HCT116 (cell line): ENCODE measurements at regions not wholly inside any gene's neighbourhood (a gene's known extent, or its start where the extent isn't known, plus 50 kb on each side); places are given as distances from the start of the nearest gene placed in this dataset.

Experiments used
- ATAC-seq: fragments of 200-7000 bp; cut with Tn5 transposase; 2 replicates; pipeline ENCODE4 v1.9.1; 2020; ENCODE audit warnings: mild to moderate bottlenecking, moderate library complexity
- BruUV-seq: library from RNA; stranded (reverse); fragments of 400-500 nt; replicated peaks from 2 replicates; lab custom pipeline; 2021; lab: Mats Ljungman, UMichigan
- CTCF ChIA-PET: fragments of 300-600 bp; sonication (Branson Sonifier 250); formaldehyde crosslinking; loops from one replicate; lab custom pipeline; 2021; ENCODE audit warnings: antibody characterized with exemption; lab: Charles Lee
- POLR2A ChIA-PET: fragments of 300-600, 350-600 bp; sonication (Branson Sonifier 250); formaldehyde crosslinking; loops from one replicate; lab custom pipeline; 2021; ENCODE audit warnings: antibody characterized with exemption; lab: Charles Lee
- RAD21 ChIA-PET, 2 experiments: fragments of 300-600 bp; sonication (Branson Sonifier 250); formaldehyde crosslinking; loops; one replicate each; lab custom pipeline; 2023; ENCODE audit warnings: low total read pairs in 2 of 2; ENCODE audit not compliant: uncharacterized antibody in 2 of 2, unreplicated experiment in 2 of 2, low non-redundant PET in 1 of 2; lab: Charles Lee
- DNase-seq: peaks from one replicate; pipeline ENCODE4 v3.0.0-alpha.2; 2010; ENCODE audit warnings: low read depth, low spot score
- H2AFZ ChIP-seq: fragments of 200-600 bp; shearing (Covaris generic), sonication (generic); 2 replicates; pipeline ENCODE4 v1.6.1; 2017; ENCODE audit warnings: low read depth, mixed run types, mixed read lengths, antibody characterized with exemption, low read length; ENCODE audit not compliant: poor library complexity, severe bottlenecking
- H3K27ac ChIP-seq: 2 replicates; pipeline ENCODE4 v1.5.1; 2012; ENCODE audit warnings: low read depth, low read length
- H3K27me3 ChIP-seq: fragments of 200-600 bp; sonication (generic); 2 replicates; pipeline ENCODE4 v1.6.1; 2016; ENCODE audit warnings: mixed run types, low read length, mixed read lengths; ENCODE audit not compliant: insufficient read depth
- H3K36me3 ChIP-seq, 2 experiments: fragments of 200-500 bp in 1 of 2; fragments of 200-600 bp in 1 of 2; sonication (Bioruptor generic) in 1 of 2; sonication (generic) in 1 of 2; 2 replicates each; pipeline versions ENCODE4 v1.5.1 to v1.6.1; 2014 to 2016; ENCODE audit warnings: low read length in 2 of 2, inconsistent platforms in 1 of 2, mixed read lengths in 1 of 2, mixed run types in 1 of 2; ENCODE audit not compliant: insufficient read depth in 2 of 2, control insufficient read depth in 1 of 2
- H3K4me1 ChIP-seq, 2 experiments: fragments of 200-600 bp in 1 of 2; sonication (generic) in 1 of 2; 2 replicates each; pipeline versions ENCODE4 v1.5.1 to v1.6.1; 2012 to 2017; ENCODE audit warnings: low read length in 2 of 2, inconsistent platforms in 1 of 2, mild to moderate bottlenecking in 1 of 2, mixed read lengths in 1 of 2, mixed run types in 1 of 2, moderate library complexity in 1 of 2; ENCODE audit not compliant: insufficient read depth in 2 of 2, control insufficient read depth in 1 of 2
- H3K4me2 ChIP-seq: fragments of 200-600 bp; sonication (generic); 2 replicates; pipeline ENCODE4 v1.6.1; 2017; ENCODE audit warnings: mixed run types, low read length, mixed read lengths
- H3K4me3 ChIP-seq, 2 experiments: fragments of 200-600 bp in 1 of 2; sonication (generic) in 1 of 2; replicated peaks in 1 of 2; 2 replicates each; pipeline ENCODE4 v1.5.1; 2011 to 2016; ENCODE audit warnings: low read length in 2 of 2, control low read depth in 1 of 2, low read depth in 1 of 2, mild to moderate bottlenecking in 1 of 2, mixed read lengths in 1 of 2, mixed run types in 1 of 2
- H3K79me2 ChIP-seq: fragments of 200-600 bp; sonication (generic); 2 replicates; pipeline ENCODE4 v1.6.1; 2017; ENCODE audit warnings: mild to moderate bottlenecking, mixed run types, low read length, moderate library complexity, mixed read lengths; ENCODE audit not compliant: insufficient read depth
- H3K9ac ChIP-seq: fragments of 200-600 bp; sonication (generic); 2 replicates; pipeline ENCODE4 v1.6.1; 2016; ENCODE audit warnings: low read length, mixed read lengths
- H3K9me2 ChIP-seq: fragments of 200-600 bp; sonication (generic), shearing (Covaris generic); 2 replicates; pipeline ENCODE4 v1.6.1; 2017; ENCODE audit warnings: mixed run types, mild to moderate bottlenecking, moderate library complexity; ENCODE audit not compliant: insufficient read depth
- H3K9me3 ChIP-seq, 2 experiments: fragments of 200-500 bp in 1 of 2; fragments of 200-600 bp in 1 of 2; sonication (Bioruptor generic) in 1 of 2; sonication (generic) in 1 of 2; 2 replicates each; pipeline ENCODE4 v1.6.1; 2014 to 2017; ENCODE audit warnings: low read length in 2 of 2, mixed read lengths in 2 of 2, inconsistent platforms in 1 of 2, low read depth in 1 of 2, mild to moderate bottlenecking in 1 of 2, mixed run types in 1 of 2, moderate library complexity in 1 of 2; ENCODE audit not compliant: control insufficient read depth in 1 of 2, insufficient read depth in 1 of 2
- H4K20me1 ChIP-seq: fragments of 200-600 bp; sonication (generic), shearing (Covaris generic); 2 replicates; pipeline ENCODE4 v1.6.1; 2017; ENCODE audit warnings: mixed run types, mild to moderate bottlenecking, moderate library complexity; ENCODE audit not compliant: insufficient read depth
- CEBPB ChIP-seq: IDR thresholded peaks from 2 replicates; pipeline ENCODE4 v1.6.1; 2012; ENCODE audit warnings: low read depth
- EGR1 ChIP-seq: IDR thresholded peaks from 2 replicates; pipeline ENCODE4 v1.6.1; 2012; ENCODE audit warnings: low read depth
- ELF1 ChIP-seq: IDR thresholded peaks from 2 replicates; pipeline ENCODE4 v1.6.1; 2012; ENCODE audit warnings: low read depth, borderline replicate concordance
- EZH2 ChIP-seq: fragments of 200-600 bp; sonication (generic); IDR thresholded peaks from 2 replicates; pipeline ENCODE4 v1.6.1; 2017; ENCODE audit warnings: antibody characterized with exemption, mixed run types
- EZH2phosphoT487 ChIP-seq: fragments of 200-600 bp; IDR thresholded peaks from 2 replicates; pipeline ENCODE4 v1.6.1; 2018; ENCODE audit warnings: antibody characterized with exemption, borderline replicate concordance
- FOSL1 ChIP-seq: IDR thresholded peaks from 2 replicates; pipeline ENCODE4 v1.6.1; 2012; ENCODE audit warnings: low read depth
- JUND ChIP-seq: IDR thresholded peaks from 2 replicates; pipeline ENCODE4 v1.6.1; 2012
- POLR2A ChIP-seq: IDR thresholded peaks from 2 replicates; pipeline ENCODE4 v1.7.0; 2011; ENCODE audit warnings: borderline replicate concordance; ENCODE audit not compliant: insufficient read depth, insufficient read length; ENCODE audit errors: extremely low read depth
- POLR2AphosphoS5 ChIP-seq: IDR thresholded peaks from 2 replicates; pipeline ENCODE4 v1.6.1; 2011; ENCODE audit warnings: mild to moderate bottlenecking, low read depth, low read length, moderate library complexity
- RAD21 ChIP-seq: IDR thresholded peaks from 2 replicates; pipeline ENCODE4 v1.6.1; 2012; ENCODE audit warnings: low read depth, mild to moderate bottlenecking
- SIN3A ChIP-seq: IDR thresholded peaks from 2 replicates; pipeline ENCODE4 v1.6.1; 2012; ENCODE audit warnings: low read depth
- SP1 ChIP-seq: IDR thresholded peaks from 2 replicates; pipeline ENCODE4 v1.6.1; 2012; ENCODE audit warnings: low read depth
- SRF ChIP-seq: IDR thresholded peaks from 2 replicates; pipeline ENCODE4 v1.6.1; 2012; ENCODE audit warnings: low read depth
- YY1 ChIP-seq: IDR thresholded peaks from 2 replicates; pipeline ENCODE4 v1.6.1; 2011; ENCODE audit warnings: low read length, low read depth, moderate library complexity, mild to moderate bottlenecking; ENCODE audit not compliant: insufficient replicate concordance; ENCODE audit errors: extremely low read depth
- ZFX ChIP-seq: fragments of 450-650 bp; IDR thresholded peaks from 2 replicates; pipeline ENCODE4 v1.6.1; 2017
- ZNF274 ChIP-seq: fragments of 200-500 bp; sonication (Bioruptor generic); IDR thresholded peaks from 2 replicates; pipeline ENCODE4 v1.6.1; 2014; ENCODE audit warnings: mild to moderate bottlenecking, low read depth, low read length, inconsistent platforms
- intact Hi-C: fragments of 100-400 bp; cut with micrococcal nuclease; formaldehyde crosslinking; loops from 2 replicates; pipeline ENCODE4 v1.10.0; 2022
- TF ChIP-seq, protein P1 (sequence below): IDR thresholded peaks from 2 replicates; pipeline ENCODE4 v1.6.1; 2012
- TF ChIP-seq, protein P2 (sequence below): IDR thresholded peaks from 2 replicates; pipeline ENCODE4 v1.6.1; 2012
- TF ChIP-seq, protein P3 (sequence below): IDR thresholded peaks from 2 replicates; pipeline ENCODE4 v1.6.1; 2012; ENCODE audit warnings: low read depth
- TF ChIP-seq, protein P4 (sequence below): IDR thresholded peaks from 2 replicates; pipeline ENCODE4 v1.6.1; 2011; ENCODE audit warnings: mild to moderate bottlenecking, low read length, moderate library complexity; ENCODE audit not compliant: insufficient replicate concordance; ENCODE audit errors: extremely low read depth

- POLR2A ChIA-PET = no interaction called here
- no peak for ATAC-seq
- Histone ChIP-seq H2AFZ (peak overlapping the region; percentile 0), H3K79me2 (no peaks in the 10 kb centered on the region), H4K20me1 (no peaks in the 10 kb centered on the region), H3K36me3 (no peaks in the 10 kb centered on the region), H3K27me3 (no peaks in the 10 kb centered on the region), H3K9ac (no peak overlapping the region), H3K9me2 (no peaks in the 10 kb centered on the region), H3K27ac (no peak overlapping the region), H3K4me1 (peaks cover 11 to 24% of the 10 kb centered on the region in 2 experiments; a peak in 3 of 4 replicates), H3K9me3 (no peaks in the 10 kb centered on the region), H3K4me3 (no peak overlapping the region), H3K4me2 (0 out of 2 replicates have a peak overlapping the region, but pooled peaks have one; percentile 2)
- CTCF ChIA-PET = interaction anchor here (1.6 kb wide), 1 partner anchor 48 kb away, joined by 4 read pairs; no protein-coding TSS in a partner anchor
- no TSS peak for BruUV-seq
- intact Hi-C loops = no loop called here
- DNase-seq = no peak
- TF ChIP-seq ZFX = no peak
- TF ChIP-seq, protein P1, sequence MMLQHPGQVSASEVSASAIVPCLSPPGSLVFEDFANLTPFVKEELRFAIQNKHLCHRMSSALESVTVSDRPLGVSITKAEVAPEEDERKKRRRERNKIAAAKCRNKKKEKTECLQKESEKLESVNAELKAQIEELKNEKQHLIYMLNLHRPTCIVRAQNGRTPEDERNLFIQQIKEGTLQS = no peak
- TF ChIP-seq EZH2 = no peak
- TF ChIP-seq, protein P2, sequence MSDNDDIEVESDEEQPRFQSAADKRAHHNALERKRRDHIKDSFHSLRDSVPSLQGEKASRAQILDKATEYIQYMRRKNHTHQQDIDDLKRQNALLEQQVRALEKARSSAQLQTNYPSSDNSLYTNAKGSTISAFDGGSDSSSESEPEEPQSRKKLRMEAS = no peak
- TF ChIP-seq, protein P3, sequence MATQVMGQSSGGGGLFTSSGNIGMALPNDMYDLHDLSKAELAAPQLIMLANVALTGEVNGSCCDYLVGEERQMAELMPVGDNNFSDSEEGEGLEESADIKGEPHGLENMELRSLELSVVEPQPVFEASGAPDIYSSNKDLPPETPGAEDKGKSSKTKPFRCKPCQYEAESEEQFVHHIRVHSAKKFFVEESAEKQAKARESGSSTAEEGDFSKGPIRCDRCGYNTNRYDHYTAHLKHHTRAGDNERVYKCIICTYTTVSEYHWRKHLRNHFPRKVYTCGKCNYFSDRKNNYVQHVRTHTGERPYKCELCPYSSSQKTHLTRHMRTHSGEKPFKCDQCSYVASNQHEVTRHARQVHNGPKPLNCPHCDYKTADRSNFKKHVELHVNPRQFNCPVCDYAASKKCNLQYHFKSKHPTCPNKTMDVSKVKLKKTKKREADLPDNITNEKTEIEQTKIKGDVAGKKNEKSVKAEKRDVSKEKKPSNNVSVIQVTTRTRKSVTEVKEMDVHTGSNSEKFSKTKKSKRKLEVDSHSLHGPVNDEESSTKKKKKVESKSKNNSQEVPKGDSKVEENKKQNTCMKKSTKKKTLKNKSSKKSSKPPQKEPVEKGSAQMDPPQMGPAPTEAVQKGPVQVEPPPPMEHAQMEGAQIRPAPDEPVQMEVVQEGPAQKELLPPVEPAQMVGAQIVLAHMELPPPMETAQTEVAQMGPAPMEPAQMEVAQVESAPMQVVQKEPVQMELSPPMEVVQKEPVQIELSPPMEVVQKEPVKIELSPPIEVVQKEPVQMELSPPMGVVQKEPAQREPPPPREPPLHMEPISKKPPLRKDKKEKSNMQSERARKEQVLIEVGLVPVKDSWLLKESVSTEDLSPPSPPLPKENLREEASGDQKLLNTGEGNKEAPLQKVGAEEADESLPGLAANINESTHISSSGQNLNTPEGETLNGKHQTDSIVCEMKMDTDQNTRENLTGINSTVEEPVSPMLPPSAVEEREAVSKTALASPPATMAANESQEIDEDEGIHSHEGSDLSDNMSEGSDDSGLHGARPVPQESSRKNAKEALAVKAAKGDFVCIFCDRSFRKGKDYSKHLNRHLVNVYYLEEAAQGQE = no peak
- no peak for TF ChIP-seq FOSL1
- no peak for TF ChIP-seq RAD21
- TF ChIP-seq ELF1 = no peak
- TF ChIP-seq EZH2phosphoT487 = no peak
- no peak for TF ChIP-seq JUND
- no peak for TF ChIP-seq CEBPB
- TF ChIP-seq SP1 = no peak
- TF ChIP-seq, protein P4, sequence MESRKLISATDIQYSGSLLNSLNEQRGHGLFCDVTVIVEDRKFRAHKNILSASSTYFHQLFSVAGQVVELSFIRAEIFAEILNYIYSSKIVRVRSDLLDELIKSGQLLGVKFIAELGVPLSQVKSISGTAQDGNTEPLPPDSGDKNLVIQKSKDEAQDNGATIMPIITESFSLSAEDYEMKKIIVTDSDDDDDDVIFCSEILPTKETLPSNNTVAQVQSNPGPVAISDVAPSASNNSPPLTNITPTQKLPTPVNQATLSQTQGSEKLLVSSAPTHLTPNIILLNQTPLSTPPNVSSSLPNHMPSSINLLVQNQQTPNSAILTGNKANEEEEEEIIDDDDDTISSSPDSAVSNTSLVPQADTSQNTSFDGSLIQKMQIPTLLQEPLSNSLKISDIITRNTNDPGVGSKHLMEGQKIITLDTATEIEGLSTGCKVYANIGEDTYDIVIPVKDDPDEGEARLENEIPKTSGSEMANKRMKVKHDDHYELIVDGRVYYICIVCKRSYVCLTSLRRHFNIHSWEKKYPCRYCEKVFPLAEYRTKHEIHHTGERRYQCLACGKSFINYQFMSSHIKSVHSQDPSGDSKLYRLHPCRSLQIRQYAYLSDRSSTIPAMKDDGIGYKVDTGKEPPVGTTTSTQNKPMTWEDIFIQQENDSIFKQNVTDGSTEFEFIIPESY = no peak
- no peak for TF ChIP-seq SIN3A
- no peak for TF ChIP-seq SRF
- TF ChIP-seq POLR2A = no peak
- TF ChIP-seq ZNF274 = no peak
- TF ChIP-seq YY1 = no peak
- no peak for TF ChIP-seq EGR1
- TF ChIP-seq POLR2AphosphoS5 = no peak
- RAD21 ChIA-PET = no interaction called here
These were observed 91.9 kb upstream of the MED13 start for GRCh38 chr17:62156949-62157348.
